ENCODE measurements at regions not wholly inside any gene's neighbourhood (a gene's known extent, or its start where the extent isn't known, plus 50 kb on each side); places are given as distances from the start of the nearest gene placed in this dataset.

DNA sequence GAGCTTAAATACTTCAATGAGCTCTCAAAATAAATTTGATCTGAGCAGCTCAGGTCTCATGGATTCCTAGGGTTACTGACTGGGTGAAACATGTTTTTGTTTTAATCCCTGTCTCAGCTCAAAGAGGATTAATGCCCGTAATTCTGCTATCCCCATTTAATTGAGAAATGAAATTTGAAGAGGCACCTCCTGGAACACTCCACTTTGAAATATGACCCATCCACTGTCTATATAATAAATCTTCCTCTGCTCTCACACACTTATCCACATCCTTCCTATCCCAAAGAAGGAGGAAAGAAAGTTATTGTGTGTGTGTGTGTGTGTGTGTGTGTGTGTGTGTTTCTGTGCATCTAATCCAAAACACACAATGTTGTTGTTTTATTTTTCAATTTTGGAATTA lies 2082.4 kb upstream of the PIK3C3 start:
- DNase-seq = no peak
- ChIA-PET CTCF (no interaction called here), POLR2A (no interaction called here)
- Mint-ChIP-seq H3K27me3 (ENCODE audit: insufficient read depth, unreplicated experiment) (no peaks in the 10 kb centered on the region), H3K4me3 (ENCODE audit: unreplicated experiment) (no peak overlapping the region), H3K4me1 (ENCODE audit: low read depth, unreplicated experiment) (no peaks in the 10 kb centered on the region), H3K27ac (ENCODE audit: unreplicated experiment) (no peak overlapping the region), H3K36me3 (ENCODE audit: insufficient read depth, unreplicated experiment) (no peaks in the 10 kb centered on the region), H3K9me3 (ENCODE audit: unreplicated experiment) (no peaks in the 10 kb centered on the region)
- no TSS peak for BruUV-seq (replicated peaks)
- intact Hi-C loops (cut with micrococcal nuclease; ENCODE audit: unreplicated experiment) = no loop called here
- no peak for TF ChIP-seq CTCF (IDR thresholded peaks at IDR 0.05; ENCODE audit: insufficient read depth in 1 of 2, low read depth in 1 of 2, low read length in 1 of 2, severe bottlenecking in 1 of 2, unreplicated experiment in 1 of 2)
- Histone ChIP-seq H3K4me3 (ENCODE audit: low read depth, low read length) (no peak overlapping the region), H3K27me3 (replicated peaks; ENCODE audit: control insufficient read depth, insufficient read depth, low read length) (no peaks in the 10 kb centered on the region), H3K9me3 (no peaks in the 10 kb centered on the region), H3K36me3 (ENCODE audit: control insufficient read depth, insufficient read depth, low read length) (no peaks in the 10 kb centered on the region), H3K4me1 (no peaks in the 10 kb centered on the region)

- no peaks in the 10 kb centered on the region for H3K4me1 Mint-ChIP-seq (ENCODE audit: low read depth, unreplicated experiment)
Observed at GRCh38 chr18:39871961-39872360, 2083.1 kb upstream of the PIK3C3 start.

DNA sequence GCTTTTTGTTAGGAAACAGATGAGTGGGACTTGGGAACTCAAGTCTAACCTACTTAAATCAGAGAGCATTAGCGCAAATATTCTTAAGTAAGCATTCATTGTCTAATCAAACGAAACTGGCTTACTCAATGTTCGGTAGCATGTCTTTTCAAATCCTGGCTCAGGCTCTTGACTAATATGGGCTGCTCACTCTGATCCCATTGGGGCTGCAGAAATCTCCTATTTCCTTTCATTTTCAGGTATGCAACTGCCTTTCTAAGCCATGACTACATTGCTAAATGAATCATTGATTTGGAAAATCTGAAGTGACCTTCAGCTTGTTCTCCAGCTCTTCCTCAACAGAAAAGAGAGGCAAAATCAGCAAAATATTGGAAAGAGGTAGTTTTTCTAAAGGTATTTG lies 2084.4 kb upstream of the PIK3C3 start:
- TF ChIP-seq CTCF (IDR thresholded peaks at IDR 0.05; ENCODE audit: insufficient read depth in 1 of 2, low read depth in 1 of 2, low read length in 1 of 2, severe bottlenecking in 1 of 2, unreplicated experiment in 1 of 2) = no peak
- intact Hi-C loops (cut with micrococcal nuclease; ENCODE audit: unreplicated experiment) = no loop called here
- Histone ChIP-seq H3K4me3 (ENCODE audit: low read depth, low read length) (no peak overlapping the region), H3K36me3 (ENCODE audit: control insufficient read depth, insufficient read depth, low read length) (no peaks in the 10 kb centered on the region), H3K27me3 (replicated peaks; ENCODE audit: control insufficient read depth, insufficient read depth, low read length) (no peaks in the 10 kb centered on the region), H3K4me1 (no peaks in the 10 kb centered on the region), H3K9me3 (no peaks in the 10 kb centered on the region)
- no peak for DNase-seq
- Mint-ChIP-seq H3K4me3 (ENCODE audit: unreplicated experiment) (no peak overlapping the region), H3K4me1 (ENCODE audit: low read depth, unreplicated experiment) (no peaks in the 10 kb centered on the region), H3K27ac (ENCODE audit: unreplicated experiment) (no peak overlapping the region), H3K27me3 (ENCODE audit: insufficient read depth, unreplicated experiment) (no peaks in the 10 kb centered on the region), H3K36me3 (ENCODE audit: insufficient read depth, unreplicated experiment) (no peaks in the 10 kb centered on the region), H3K9me3 (ENCODE audit: unreplicated experiment) (no peaks in the 10 kb centered on the region)
- ChIA-PET CTCF (no interaction called here), POLR2A (no interaction called here)
- BruUV-seq (replicated peaks) = no TSS peak

More at GRCh38 chr18:39871961-39872360, 2083.1 kb upstream of the PIK3C3 start:
- intact Hi-C loops (cut with micrococcal nuclease; ENCODE audit: unreplicated experiment) = no loop called here
- no TSS peak for BruUV-seq (replicated peaks)
- H3K36me3 ChIP-seq (ENCODE audit: control insufficient read depth, insufficient read depth, low read length) = no peaks in the 10 kb centered on the region
- H3K27me3 Mint-ChIP-seq (ENCODE audit: insufficient read depth, unreplicated experiment) = no peaks in the 10 kb centered on the region
- H3K9me3 ChIP-seq = no peaks in the 10 kb centered on the region
- CTCF ChIA-PET = no interaction called here
- no peaks in the 10 kb centered on the region for H3K4me1 ChIP-seq
- H3K4me3 Mint-ChIP-seq (ENCODE audit: unreplicated experiment) = no peak overlapping the region
- no peak for TF ChIP-seq CTCF (IDR thresholded peaks at IDR 0.05; ENCODE audit: insufficient read depth in 1 of 2, low read depth in 1 of 2, low read length in 1 of 2, severe bottlenecking in 1 of 2, unreplicated experiment in 1 of 2)
- no peak overlapping the region for H3K4me3 ChIP-seq (ENCODE audit: low read depth, low read length)
- H3K36me3 Mint-ChIP-seq (ENCODE audit: insufficient read depth, unreplicated experiment) = no peaks in the 10 kb centered on the region
- no peaks in the 10 kb centered on the region for H3K27me3 ChIP-seq (replicated peaks; ENCODE audit: control insufficient read depth, insufficient read depth, low read length)
- POLR2A ChIA-PET = no interaction called here
- no peak overlapping the region for H3K27ac Mint-ChIP-seq (ENCODE audit: unreplicated experiment)
- no peaks in the 10 kb centered on the region for H3K9me3 Mint-ChIP-seq (ENCODE audit: unreplicated experiment)
- DNase-seq = no peak

All from Caco-2 (cell line).